Activated CD4-positive, alpha-beta T cell treated with anti-CD3 and anti-CD28 coated beads for 4 hours (primary cell): ENCODE measurements at regions not wholly inside any gene's neighbourhood (a gene's known extent, or its start where the extent isn't known, plus 50 kb on each side); places are given as distances from the start of the nearest gene placed in this dataset.
"Not testable (repeated sequence)": the region's sequence is repeated elsewhere in the genome, so short reads cannot be mapped to it uniquely, and the experiment has no call there.

Experiments used
- DNase-seq, 2 donors: peaks; one replicate each; pipeline ENCODE4 v3.0.0-alpha.2; 2020

DNA sequence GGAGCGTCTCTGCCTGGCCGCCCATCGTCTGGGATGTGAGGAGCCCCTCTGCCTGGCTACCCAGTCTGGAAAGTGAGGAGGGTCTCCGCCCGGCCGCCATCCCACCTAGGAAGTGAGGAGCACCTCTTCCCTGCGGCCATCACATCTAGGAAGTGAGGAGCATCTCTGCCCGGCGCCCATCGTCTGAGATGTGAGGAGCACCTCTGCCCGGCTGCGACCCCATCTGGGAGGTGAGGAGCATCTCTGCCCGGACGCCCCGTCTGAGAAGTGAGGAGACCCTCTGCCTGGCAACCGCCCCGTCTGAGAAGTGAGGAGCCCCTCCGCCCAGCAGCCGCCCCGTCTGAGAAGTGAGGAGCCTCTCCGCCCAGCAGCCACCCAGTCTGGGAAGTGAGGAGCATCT lies 84.5 kb downstream of the IDS start:
- DNase-seq: not testable (repeated sequence)

- no peak for DNase-seq
Observed at GRCh38 chrX:149398027-149398426, 107.1 kb downstream of the IDS start.

- DNase-seq: no peak
Observed at GRCh38 chrX:149392921-149393320, 112.2 kb downstream of the IDS start.

DNA sequence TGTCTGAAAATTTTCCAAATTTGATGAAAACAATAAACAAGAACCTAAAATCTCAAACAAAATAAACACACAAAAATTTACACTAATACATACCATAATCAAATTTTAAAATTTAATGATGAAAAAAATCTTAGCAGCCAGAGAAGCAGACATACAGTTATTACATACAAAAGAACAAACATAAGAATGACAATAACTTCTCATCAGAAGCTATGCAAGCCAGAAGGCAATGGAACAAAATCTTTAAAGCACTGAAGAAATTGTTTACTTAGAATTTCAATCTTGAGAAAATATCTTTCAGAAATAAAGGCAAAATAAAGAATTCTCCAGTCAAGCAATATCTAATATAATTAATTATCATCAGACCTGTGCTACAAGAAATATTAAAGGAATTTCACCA lies 121.3 kb downstream of the IDS start:
- DNase-seq: no peak

DNA sequence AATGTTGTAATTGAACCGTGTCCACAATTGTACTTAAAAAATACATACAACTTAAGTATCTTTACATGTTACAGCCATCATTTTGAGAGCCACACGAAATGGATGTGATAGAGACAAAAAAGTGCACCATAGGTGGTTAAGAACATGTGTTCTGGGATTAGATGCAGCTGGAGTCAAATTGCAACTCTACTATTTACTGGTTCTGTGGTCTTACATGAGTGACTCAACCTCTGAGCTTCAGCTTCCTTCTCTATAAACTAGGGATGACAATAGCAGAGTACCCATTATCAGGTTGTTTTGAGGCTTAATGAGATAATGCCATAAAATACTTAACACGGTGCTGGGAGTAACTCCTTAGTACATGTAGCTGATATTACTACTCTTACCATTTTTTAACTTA lies 130.4 kb downstream of the IDS start:
- no peak for DNase-seq

- no peak for DNase-seq
Observed at GRCh38 chrX:149372866-149373265, 132.2 kb downstream of the IDS start.

- DNase-seq: no peak
Observed at GRCh38 chrX:149371986-149372385, 133.1 kb downstream of the IDS start.

DNA sequence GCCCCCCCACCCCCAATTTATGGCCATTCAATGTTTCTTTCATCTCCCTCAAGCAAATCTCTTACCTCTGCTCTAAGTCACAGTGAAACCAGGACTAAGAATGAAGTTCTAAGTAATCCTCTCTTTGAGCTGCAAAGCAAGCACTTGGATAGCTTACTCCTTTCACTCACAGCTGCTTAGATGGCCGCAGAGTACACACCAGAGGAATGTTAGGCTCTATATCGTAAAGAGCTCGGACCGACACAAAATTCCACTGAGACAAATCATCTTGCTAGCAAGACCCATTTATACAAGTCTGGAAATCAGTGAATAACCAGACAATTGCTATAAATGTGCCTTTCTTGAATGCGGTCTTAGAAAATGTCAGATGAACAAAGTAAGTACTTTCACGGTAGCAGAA lies 135.0 kb downstream of the IDS start:
- DNase-seq: no peak

DNA sequence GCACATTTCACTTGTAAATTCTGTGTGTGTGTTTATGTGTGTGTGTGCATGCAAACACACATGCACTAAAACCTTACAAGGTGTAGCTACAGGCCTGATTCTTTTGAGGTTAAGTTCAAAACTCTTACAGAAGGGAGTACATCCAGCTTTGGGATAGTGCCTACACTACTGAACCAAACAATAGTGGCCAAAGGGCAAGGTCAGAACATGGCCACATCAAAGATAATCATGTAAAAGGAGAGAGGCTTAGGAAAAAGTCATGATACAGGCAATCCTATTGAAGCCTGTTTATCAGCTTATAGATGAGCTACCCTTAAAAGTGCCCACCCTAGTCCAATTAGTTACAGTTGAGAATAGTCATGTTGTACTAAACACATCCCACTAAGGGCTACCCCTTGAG lies 139.6 kb downstream of the IDS start:
- DNase-seq: no peak

- DNase-seq: no peak
Observed at GRCh38 chrX:149365061-149365460, 140.0 kb downstream of the IDS start.

GRCh38 chrX:149363965-149364364 lies 141.1 kb downstream of the IDS start:
- DNase-seq: no peak

- DNase-seq: no peak
Observed at GRCh38 chrX:149346306-149346705, 158.8 kb downstream of the IDS start.

- no peak for DNase-seq
Observed at GRCh38 chrX:149322316-149322715, 182.8 kb downstream of the IDS start.

DNA sequence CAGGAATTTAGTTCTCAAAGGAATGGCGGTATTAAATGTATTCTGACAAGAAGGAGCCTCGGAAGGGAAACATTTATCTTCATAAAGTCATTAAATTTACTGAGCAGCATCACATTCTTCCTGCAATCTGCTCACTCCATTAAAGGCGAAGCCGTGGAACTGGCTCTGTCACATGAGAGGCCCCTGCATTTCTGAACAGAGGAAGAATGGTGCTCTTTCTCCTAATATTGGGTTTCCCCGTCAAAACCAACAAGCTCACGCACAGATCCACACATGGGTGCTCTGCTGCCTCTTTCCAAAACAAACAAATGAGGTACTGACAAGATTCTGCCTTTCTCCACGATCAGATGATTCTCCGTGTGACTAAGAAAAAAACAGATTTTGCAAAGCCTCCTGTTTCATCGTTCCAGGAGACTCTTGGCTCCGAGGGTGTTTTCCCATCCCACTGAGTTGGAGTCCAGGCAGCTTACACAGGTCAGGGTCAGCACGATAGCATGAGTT lies 191.2 kb downstream of the IDS start:
- DNase-seq: no peak

DNA sequence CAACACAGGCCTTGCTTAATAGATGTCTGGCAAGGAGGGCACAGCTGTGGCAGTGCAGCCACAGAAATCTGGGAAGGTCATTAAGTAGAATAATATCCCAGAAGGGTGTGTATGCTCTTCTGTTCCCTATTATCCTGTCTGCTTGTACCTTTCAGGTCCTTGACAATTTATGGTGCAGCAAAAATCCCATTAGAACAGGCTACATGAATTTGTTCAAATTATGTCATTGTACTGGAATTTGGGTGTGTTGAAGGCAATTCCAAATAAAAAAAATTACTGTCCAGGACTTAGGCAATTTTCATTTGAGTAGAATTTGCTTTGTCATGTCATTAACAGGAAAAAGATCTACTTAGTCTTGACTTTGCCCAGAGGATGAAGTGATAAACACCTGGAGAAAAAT lies 192.1 kb downstream of the IDS start:
- no peak for DNase-seq

GRCh38 chrX:149312097-149312496 lies 193.0 kb downstream of the IDS start:
- no peak for DNase-seq

DNA sequence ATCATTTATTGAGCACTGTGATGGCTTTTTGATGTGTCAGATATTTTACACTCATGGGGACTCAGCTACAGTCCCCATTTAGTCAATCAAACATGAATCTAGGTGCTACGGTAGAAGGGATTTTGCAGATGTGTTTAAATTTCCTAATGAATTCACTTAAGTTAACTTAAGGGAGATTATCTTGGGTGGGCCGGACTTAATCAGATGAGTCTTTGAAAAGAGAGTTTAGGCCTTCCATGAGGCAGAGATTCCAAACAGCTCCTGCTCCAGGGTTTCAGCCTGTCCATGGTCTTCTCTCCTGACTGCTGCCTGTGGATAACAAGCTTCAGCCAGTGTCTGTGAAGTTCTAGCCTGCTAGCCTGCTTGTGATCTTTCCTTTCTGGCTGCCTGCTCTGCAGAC lies 202.4 kb downstream of the IDS start:
- DNase-seq: no peak

DNA sequence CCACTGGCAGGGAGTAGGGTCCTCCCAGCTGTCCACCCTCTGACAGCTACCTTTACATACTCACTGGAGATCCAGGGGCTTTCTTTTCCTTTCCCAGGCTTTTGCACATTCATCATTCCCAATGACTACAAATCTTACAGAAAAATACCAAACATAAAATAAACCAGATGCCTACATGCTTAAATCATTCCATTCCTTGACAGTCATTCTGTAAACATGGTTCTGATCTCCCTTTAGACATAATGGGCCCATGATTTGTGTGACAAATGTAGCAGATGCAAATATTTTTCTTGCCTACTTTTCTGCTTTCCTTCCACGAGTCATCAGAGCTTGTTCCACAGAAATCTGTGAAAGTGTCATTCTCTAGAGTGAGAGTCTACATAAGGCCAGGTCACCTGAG lies 207.0 kb downstream of the IDS start:
- DNase-seq: no peak

- DNase-seq: no peak
Observed at GRCh38 chrX:149296092-149296491, 209.0 kb downstream of the IDS start.

GRCh38 chrX:149286940-149287349 lies 218.2 kb downstream of the IDS start:
- DNase-seq: peak; percentile 7 to 39

- no peak for DNase-seq
Observed at GRCh38 chrX:149284616-149285015, 220.5 kb downstream of the IDS start.

- DNase-seq: no peak
Observed at GRCh38 chrX:149283853-149284252, 221.3 kb downstream of the IDS start.

DNA sequence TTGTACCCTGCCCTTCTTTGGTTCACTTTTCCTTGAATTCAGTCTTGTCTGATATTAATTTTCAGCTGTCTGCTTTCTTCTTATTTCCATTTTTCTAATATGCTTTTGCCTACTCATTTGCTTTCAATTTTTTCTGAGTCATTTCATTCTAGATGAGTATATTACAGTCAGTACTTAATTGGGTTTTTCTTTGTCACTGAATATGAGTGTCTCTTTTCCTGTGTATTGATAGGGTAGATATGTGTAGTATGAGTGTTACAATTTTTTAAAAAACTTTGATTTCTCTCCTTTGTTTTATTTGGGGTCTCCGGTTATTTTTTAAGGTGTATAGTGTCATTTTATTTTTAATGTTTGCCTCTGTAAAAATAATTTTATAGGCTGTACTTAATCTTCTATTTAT lies 222.2 kb downstream of the IDS start:
- no peak for DNase-seq

DNA sequence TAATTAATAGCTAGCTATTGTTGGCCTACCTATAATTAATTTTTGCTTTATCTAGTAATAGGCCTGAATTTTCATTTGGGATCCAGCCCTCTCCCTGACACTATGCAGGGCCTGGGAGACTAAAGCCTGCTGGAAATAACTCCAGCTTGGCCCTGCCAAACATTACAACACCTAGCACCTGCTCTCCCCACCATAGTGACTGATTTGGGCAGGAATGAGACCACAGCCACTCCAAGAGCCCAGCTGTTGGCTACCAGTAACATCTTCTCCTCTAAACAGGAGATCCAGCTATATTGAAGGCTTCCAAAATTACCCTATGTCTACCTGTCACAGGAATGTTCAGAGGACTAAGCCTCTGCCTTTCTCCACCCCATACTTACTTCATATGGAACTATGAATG lies 225.1 kb downstream of the IDS start:
- DNase-seq: no peak

- DNase-seq: no peak
Observed at GRCh38 chrX:149275836-149276235, 229.3 kb downstream of the IDS start.

DNA sequence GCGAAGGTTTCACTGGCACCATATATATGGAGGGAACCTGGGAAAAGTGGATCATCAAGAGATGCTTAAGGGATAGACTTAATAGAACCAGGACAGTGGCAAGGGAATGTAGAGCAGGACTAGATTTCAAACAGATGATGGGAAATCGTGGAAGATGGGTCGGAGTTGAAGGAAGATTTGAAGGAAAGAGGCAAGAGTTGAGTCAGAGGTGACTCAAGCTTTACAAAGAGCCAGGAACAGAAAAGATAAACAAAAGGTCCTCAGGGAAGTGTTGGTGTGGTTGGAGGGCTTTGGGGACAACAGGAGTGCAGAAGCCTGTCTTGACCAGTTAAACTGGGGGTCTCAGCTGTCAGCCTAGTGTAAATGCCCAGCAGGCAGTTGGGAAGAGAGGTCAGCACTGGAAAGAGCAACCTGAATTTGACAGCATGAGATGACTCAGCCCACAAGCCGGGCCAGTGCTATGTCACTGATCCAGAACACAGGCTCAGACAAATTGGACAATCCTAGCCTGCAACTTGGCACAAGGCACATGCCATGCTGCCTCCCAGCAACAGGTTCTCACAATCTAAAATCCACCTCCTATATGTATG lies 230.5 kb downstream of the IDS start:
- no peak for DNase-seq
